Kidney (tissue), 13 donors: ENCODE measurements at regions not wholly inside any gene's neighbourhood (a gene's known extent, or its start where the extent isn't known, plus 50 kb on each side); places are given as distances from the start of the nearest gene placed in this dataset.

ENCODE experiments used
- DNase-seq, 5 donors: peaks; one replicate each; pipeline ENCODE4 v3.0.0-alpha.2; 2013 to 2020
- FAIRE-seq: peaks from 2 replicates; lab custom pipeline; 2012; peaks lifted over from hg19 to GRCh38; lab: Jason Lieb, UNC
- H3K27ac ChIP-seq, 2 donors: one replicate each; pipeline ENCODE4 v1.7.0; 2013; ENCODE audit warnings: low read depth in 2 of 2, low read length in 2 of 2, inconsistent platforms in 1 of 2
- H3K27me3 ChIP-seq: one replicate; pipeline ENCODE4 v1.7.1; 2013; ENCODE audit warnings: low read length, inconsistent platforms; ENCODE audit not compliant: control insufficient read depth, insufficient read depth
- H3K36me3 ChIP-seq, 3 donors: one replicate each; pipeline versions ENCODE4 v1.7.0 to v1.7.1; 2013; ENCODE audit warnings: low read length in 3 of 3, control low read depth in 1 of 3, inconsistent platforms in 1 of 3; ENCODE audit not compliant: insufficient read depth in 3 of 3, control insufficient read depth in 2 of 3
- H3K4me1 ChIP-seq, 3 donors: one replicate each; pipeline versions ENCODE4 v1.7.0 to v1.7.1; 2013; ENCODE audit warnings: low read length in 3 of 3, inconsistent platforms in 1 of 3, low read depth in 1 of 3; ENCODE audit not compliant: control insufficient read depth in 2 of 3, insufficient read depth in 2 of 3
- H3K4me3 ChIP-seq, 3 donors: one replicate each; pipeline versions ENCODE4 v1.7.0 to v1.8.1; 2013; ENCODE audit warnings: low read length in 3 of 3, control low read depth in 1 of 3, inconsistent platforms in 1 of 3
- H3K9ac ChIP-seq, 3 donors: one replicate each; pipeline versions ENCODE4 v1.7.0 to v1.7.1; 2013; ENCODE audit warnings: low read length in 3 of 3, control low read depth in 1 of 3, inconsistent platforms in 1 of 3
- H3K9me3 ChIP-seq, 3 donors: one replicate each; pipeline versions ENCODE4 v1.7.0 to v1.7.1; 2013; ENCODE audit warnings: low read length in 3 of 3, control low read depth in 1 of 3, inconsistent platforms in 1 of 3; ENCODE audit not compliant: control insufficient read depth in 2 of 3, insufficient read depth in 1 of 3
- intact Hi-C: fragments of 100-400 bp; cut with DNase I; formaldehyde crosslinking; loops from one replicate; pipeline ENCODE4 v1.11.1; 2022
- TF ChIP-seq, protein P1 (sequence below): IDR thresholded peaks from 3 replicates; pipeline ENCODE4 v1.5.1; 2012; ENCODE audit warnings: mild to moderate bottlenecking, moderate library complexity, borderline replicate concordance; ENCODE audit not compliant: insufficient read depth; ENCODE audit errors: extremely low read depth
- donor health status: control.
- donor health status: control.
- donor health status: control.
- donor health status: control.
- donor health status: control.
- donor health status: DM: yes; HTN: yes; CAD: no.
- donor health status: Normal renal cell carcinoma (clear cell type).

DNA sequence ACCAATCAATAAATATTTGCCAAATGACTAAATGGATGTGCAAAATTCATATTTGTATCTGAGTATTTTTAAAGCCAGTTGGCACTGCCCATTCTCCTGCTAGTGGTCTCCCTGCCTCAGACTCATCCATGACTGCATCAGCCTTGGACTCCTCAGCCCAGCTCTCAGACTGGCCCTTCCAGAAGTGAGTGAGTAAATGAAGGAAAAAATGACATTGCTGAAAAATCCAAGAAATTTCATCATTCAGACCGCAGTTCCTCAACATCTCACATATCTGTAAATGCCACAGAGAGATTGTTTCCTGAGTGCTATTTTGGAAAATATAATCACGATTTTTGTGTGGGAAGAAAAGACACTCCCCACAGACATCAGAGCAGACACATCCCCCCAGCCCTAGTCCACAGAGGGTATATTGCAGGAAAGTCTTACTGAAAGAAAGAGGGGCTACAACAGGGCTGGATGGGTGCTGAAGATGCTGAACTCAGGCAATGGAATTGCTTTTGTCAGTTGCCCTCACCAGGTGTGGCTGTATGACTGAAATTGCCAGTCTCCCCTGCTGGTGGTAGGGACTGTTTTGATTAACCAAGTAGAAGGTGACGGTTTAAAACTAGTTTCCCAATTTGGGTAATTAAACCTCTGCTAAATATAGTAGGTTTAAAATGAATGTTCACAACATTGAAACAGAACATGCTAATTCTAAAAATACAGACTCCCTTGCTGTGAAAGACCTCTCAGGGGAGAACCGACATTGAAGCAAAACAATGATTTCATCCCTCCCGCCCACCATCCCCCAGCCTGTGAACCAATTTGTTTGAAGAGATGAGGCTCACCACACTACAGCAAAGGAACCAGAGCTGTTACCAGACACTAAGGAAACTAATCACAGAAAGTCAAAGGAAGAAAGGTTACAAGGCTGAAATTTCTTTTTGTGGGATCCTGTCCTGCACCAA is 158.8 kb downstream of the DEPDC1B start:
- Histone ChIP-seq H3K9me3 (no peaks in the 10 kb centered on the region), H3K9ac (no peak overlapping the region), H3K27me3 (no peaks in the 10 kb centered on the region), H3K4me1 (no peaks in the 10 kb centered on the region), H3K36me3 (no peaks in the 10 kb centered on the region), H3K4me3 (no peak overlapping the region), H3K27ac (no peak overlapping the region)
- TF ChIP-seq, protein P1, sequence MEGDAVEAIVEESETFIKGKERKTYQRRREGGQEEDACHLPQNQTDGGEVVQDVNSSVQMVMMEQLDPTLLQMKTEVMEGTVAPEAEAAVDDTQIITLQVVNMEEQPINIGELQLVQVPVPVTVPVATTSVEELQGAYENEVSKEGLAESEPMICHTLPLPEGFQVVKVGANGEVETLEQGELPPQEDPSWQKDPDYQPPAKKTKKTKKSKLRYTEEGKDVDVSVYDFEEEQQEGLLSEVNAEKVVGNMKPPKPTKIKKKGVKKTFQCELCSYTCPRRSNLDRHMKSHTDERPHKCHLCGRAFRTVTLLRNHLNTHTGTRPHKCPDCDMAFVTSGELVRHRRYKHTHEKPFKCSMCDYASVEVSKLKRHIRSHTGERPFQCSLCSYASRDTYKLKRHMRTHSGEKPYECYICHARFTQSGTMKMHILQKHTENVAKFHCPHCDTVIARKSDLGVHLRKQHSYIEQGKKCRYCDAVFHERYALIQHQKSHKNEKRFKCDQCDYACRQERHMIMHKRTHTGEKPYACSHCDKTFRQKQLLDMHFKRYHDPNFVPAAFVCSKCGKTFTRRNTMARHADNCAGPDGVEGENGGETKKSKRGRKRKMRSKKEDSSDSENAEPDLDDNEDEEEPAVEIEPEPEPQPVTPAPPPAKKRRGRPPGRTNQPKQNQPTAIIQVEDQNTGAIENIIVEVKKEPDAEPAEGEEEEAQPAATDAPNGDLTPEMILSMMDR: no peak
- FAIRE-seq: no peak
- intact Hi-C loops: no loop called here
- no peak for DNase-seq

DNA sequence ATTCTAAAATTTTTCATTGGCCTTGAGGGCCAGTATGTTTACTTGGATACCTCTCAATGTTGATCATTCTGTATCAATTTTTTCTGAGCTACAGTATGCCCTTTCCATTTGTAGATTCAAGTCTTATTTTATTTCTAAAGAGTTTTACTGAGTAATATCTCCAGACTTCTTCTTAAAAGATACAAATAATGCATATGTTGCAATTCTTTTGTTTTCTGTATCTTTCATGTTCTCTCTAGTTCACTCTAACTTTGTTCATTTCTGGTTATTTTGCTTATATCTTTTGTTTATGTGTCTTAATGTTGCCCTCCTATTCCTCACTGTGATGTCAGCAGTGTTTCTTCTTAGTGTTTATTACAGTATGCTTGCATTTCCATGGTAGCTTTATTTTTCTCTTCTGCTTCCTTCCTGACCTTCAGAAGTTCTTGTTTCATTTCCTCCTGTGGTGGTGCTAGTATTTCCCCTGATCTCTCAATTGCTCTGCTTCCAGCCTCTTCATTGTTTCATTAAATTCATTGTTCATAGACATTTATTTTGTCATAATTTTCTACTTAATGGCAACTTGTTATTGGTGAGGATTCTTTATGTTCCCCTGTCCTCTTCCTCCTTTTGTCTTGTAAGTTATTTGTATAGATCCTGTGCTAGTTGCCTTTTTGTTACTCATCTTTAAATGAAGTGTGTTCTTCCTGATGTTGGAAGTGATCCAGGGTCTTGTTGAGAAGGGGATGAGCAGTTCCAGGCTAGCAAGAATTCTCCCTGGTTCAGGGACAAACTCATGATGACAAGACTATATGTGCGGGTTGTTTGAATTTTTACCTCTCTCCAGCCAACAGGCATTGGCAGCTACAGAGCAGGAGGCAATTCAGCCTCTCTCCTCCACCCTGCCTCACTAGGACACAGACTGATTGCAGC is 160.8 kb downstream of the DEPDC1B start:
- intact Hi-C loops: no loop called here
- TF ChIP-seq, protein P1: no peak
- Histone ChIP-seq H3K4me3 (no peak overlapping the region), H3K9ac (no peak overlapping the region), H3K36me3 (no peaks in the 10 kb centered on the region), H3K9me3 (no peaks in the 10 kb centered on the region), H3K27me3 (no peaks in the 10 kb centered on the region), H3K4me1 (no peaks in the 10 kb centered on the region), H3K27ac (no peak overlapping the region)
- DNase-seq (no peak), FAIRE-seq (no peak)

DNA sequence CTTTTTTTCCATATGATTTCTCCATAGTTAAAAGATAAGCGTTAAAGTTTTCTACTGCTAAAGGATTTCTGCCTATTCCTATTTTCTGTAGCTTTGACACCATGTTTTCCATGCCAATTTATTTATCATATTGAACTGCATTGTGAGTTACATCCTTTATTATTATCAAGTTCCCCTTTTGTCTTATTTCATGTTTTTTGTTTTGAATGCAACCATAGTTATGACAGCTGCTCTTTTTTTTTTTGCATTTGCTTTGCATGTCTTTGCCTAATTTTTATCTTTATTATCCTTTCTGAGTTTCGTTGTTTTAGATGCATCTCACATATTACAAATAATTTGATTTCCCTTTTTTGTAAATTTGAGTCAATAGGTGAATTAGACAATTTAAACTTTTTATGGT is 161.5 kb downstream of the DEPDC1B start:
- Histone ChIP-seq H3K9me3 (no peaks in the 10 kb centered on the region), H3K27ac (no peak overlapping the region), H3K4me1 (no peaks in the 10 kb centered on the region), H3K4me3 (no peak overlapping the region), H3K9ac (no peak overlapping the region), H3K27me3 (no peaks in the 10 kb centered on the region), H3K36me3 (no peaks in the 10 kb centered on the region)
- DNase-seq (no peak), FAIRE-seq (no peak)
- TF ChIP-seq, protein P1: no peak
- intact Hi-C loops: no loop called here
